Trophoblast cell (in vitro differentiated cells and primary cell): ENCODE measurements at regions not wholly inside any gene's neighbourhood (a gene's known extent, or its start where the extent isn't known, plus 50 kb on each side); places are given as distances from the start of the nearest gene placed in this dataset.

Experiments
- DNase-seq, 2 donors: peaks; one replicate each; pipeline ENCODE4 v3.0.0-alpha.2; 2016
- H2AFZ ChIP-seq: 2 replicates; pipeline ENCODE4 v1.6.1; 2013; ENCODE audit warnings: low read length, moderate library complexity, mild to moderate bottlenecking; ENCODE audit not compliant: insufficient read depth, poor library complexity
- H2AK5ac ChIP-seq: 2 replicates; pipeline ENCODE4 v1.6.1; 2013; ENCODE audit warnings: mild to moderate bottlenecking, low read length
- H2BK120ac ChIP-seq: 2 replicates; pipeline ENCODE4 v1.6.1; 2013; ENCODE audit warnings: low read length, mild to moderate bottlenecking, moderate library complexity; ENCODE audit not compliant: insufficient read depth, poor library complexity
- H2BK12ac ChIP-seq: 2 replicates; pipeline ENCODE4 v1.6.1; 2013; ENCODE audit warnings: mild to moderate bottlenecking, low read length, moderate library complexity
- H2BK5ac ChIP-seq: 2 replicates; pipeline ENCODE4 v1.6.1; 2013; ENCODE audit warnings: low read length, low read depth, moderate library complexity, mild to moderate bottlenecking; ENCODE audit not compliant: poor library complexity
- H3K14ac ChIP-seq: 2 replicates; pipeline ENCODE4 v1.6.1; 2013; ENCODE audit warnings: mild to moderate bottlenecking, low read length
- H3K18ac ChIP-seq: 2 replicates; pipeline ENCODE4 v1.6.1; 2013; ENCODE audit warnings: mild to moderate bottlenecking, low read length
- H3K23ac ChIP-seq: 2 replicates; pipeline ENCODE4 v1.6.1; 2013; ENCODE audit warnings: low read length
- H3K27ac ChIP-seq: 2 replicates; pipeline ENCODE4 v1.5.1; 2013; ENCODE audit warnings: low read depth, mild to moderate bottlenecking, inconsistent platforms, low read length, moderate library complexity
- H3K27me3 ChIP-seq: 2 replicates; pipeline ENCODE4 v1.6.1; 2013; ENCODE audit warnings: inconsistent platforms, mild to moderate bottlenecking, low read length, moderate library complexity; ENCODE audit not compliant: insufficient read depth
- H3K36me3 ChIP-seq, 2 experiments: 1 replicate in 1 of 2; 2 replicates in 1 of 2; pipeline ENCODE4 v1.6.1; 2013; ENCODE audit warnings: low read length in 2 of 2, mild to moderate bottlenecking in 2 of 2, moderate library complexity in 1 of 2; ENCODE audit not compliant: insufficient read depth in 2 of 2, control insufficient read depth in 1 of 2
- H3K4ac ChIP-seq: 2 replicates; pipeline ENCODE4 v1.6.1; 2013; ENCODE audit warnings: low read depth, mild to moderate bottlenecking, low read length, moderate library complexity
- H3K4me1 ChIP-seq, 2 experiments: 1 replicate in 1 of 2; 2 replicates in 1 of 2; pipeline ENCODE4 v1.6.1; 2013; ENCODE audit warnings: low read length in 2 of 2, mild to moderate bottlenecking in 2 of 2, moderate library complexity in 1 of 2; ENCODE audit not compliant: insufficient read depth in 2 of 2, control insufficient read depth in 1 of 2
- H3K4me2 ChIP-seq: 2 replicates; pipeline ENCODE4 v1.6.1; 2013; ENCODE audit warnings: inconsistent platforms, mild to moderate bottlenecking, low read length, moderate library complexity
- H3K4me3 ChIP-seq: 2 replicates; pipeline ENCODE4 v1.5.1; 2013; ENCODE audit warnings: mild to moderate bottlenecking, low read depth, low read length, inconsistent platforms
- H3K79me1 ChIP-seq: one replicate; pipeline ENCODE4 v1.6.1; 2013; ENCODE audit warnings: low read length
- H3K79me2 ChIP-seq: 2 replicates; pipeline ENCODE4 v1.6.1; 2013; ENCODE audit warnings: low read length, mild to moderate bottlenecking; ENCODE audit not compliant: control insufficient read depth, insufficient read depth, poor library complexity
- H3K9ac ChIP-seq: 2 replicates; pipeline ENCODE4 v1.6.1; 2013; ENCODE audit warnings: mild to moderate bottlenecking, low read length
- H3K9me3 ChIP-seq: 2 replicates; pipeline ENCODE4 v1.6.1; 2013; ENCODE audit warnings: low read depth, mild to moderate bottlenecking, control low read depth, inconsistent platforms, low read length; ENCODE audit not compliant: insufficient read depth
- H4K12ac ChIP-seq: 2 replicates; pipeline ENCODE4 v1.6.1; 2013; ENCODE audit warnings: low read depth, mild to moderate bottlenecking, low read length, moderate library complexity
- H4K8ac ChIP-seq: 2 replicates; pipeline ENCODE4 v1.6.1; 2013; ENCODE audit warnings: low read depth, mild to moderate bottlenecking, low read length, moderate library complexity
- H4K91ac ChIP-seq: one replicate; pipeline ENCODE4 v1.6.1; 2013; ENCODE audit warnings: low read depth, mild to moderate bottlenecking, low read length, moderate library complexity
- WGBS: extraction: QIAGEN DNeasy Blood & Tissue Kit; methylation state at CpG from one replicate; pipeline ENCODE4 v1.1.7; 2013; ENCODE audit warnings: missing lambda C conversion rate; ENCODE audit not compliant: insufficient read length, insufficient coverage; ENCODE audit errors: extremely low coverage; 5-methylcytosine and 5-hydroxymethylcytosine counted together

DNA sequence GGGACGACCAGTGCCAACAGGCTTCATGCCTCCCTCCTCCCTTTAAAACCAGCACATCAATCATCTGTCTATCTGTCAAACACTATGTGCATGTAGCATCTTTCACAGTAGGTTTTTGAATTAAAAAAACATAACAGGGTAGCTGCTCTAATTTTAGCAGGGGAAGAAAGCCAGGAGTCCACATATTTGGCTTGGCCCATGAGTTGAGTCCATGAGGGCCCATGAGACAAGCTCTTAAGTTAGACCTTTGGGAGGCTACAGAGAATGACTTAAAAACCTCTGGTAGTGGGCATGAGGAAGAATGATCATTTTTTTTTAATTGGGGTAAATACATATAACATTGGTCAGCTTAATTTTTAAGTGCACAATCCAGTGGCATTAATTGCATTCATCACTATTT lies 194.9 kb downstream of the UTRN start:
- Histone ChIP-seq H3K27ac (no peak overlapping the region), H3K4me3 (no peak overlapping the region), H3K4me1 (no peaks in the 10 kb centered on the region), H2BK120ac (no peak overlapping the region), H3K14ac (no peak overlapping the region), H2BK5ac (no peak overlapping the region), H3K79me2 (no peaks in the 10 kb centered on the region), H3K18ac (no peak overlapping the region), H3K4ac (no peak overlapping the region), H3K79me1 (no peaks in the 10 kb centered on the region), H2AK5ac (no peak overlapping the region), H4K91ac (no peak overlapping the region), H2BK12ac (no peak overlapping the region), H3K27me3 (no peaks in the 10 kb centered on the region), H4K12ac (no peak overlapping the region), H3K23ac (no peak overlapping the region), H3K36me3 (peaks cover 2% of the 10 kb centered on the region in 2 experiments), H3K9me3 (no peaks in the 10 kb centered on the region), H4K8ac (no peak overlapping the region), H3K4me2 (no peak overlapping the region), H2AFZ (no peak overlapping the region), H3K9ac (no peak overlapping the region)
- no peak for DNase-seq
- no CpG with 5 or more reads among the region's 1 CpG for WGBS

GRCh38 chr6:144480473-144480872 lies 195.3 kb downstream of the UTRN start:
- no peak overlapping the region for H3K4ac ChIP-seq
- no peak overlapping the region for H2AK5ac ChIP-seq
- no peak overlapping the region for H4K8ac ChIP-seq
- no peak for DNase-seq
- no peak overlapping the region for H2BK120ac ChIP-seq
- no peaks in the 10 kb centered on the region for H3K79me1 ChIP-seq
- no peak overlapping the region for H2BK12ac ChIP-seq
- no peak overlapping the region for H3K18ac ChIP-seq
- H3K14ac ChIP-seq: no peak overlapping the region
- H4K12ac ChIP-seq: no peak overlapping the region
- H3K4me2 ChIP-seq: no peak overlapping the region
- H3K4me3 ChIP-seq: no peak overlapping the region
- no peak overlapping the region for H3K27ac ChIP-seq
- H3K9ac ChIP-seq: no peak overlapping the region
- no peaks in the 10 kb centered on the region for H3K4me1 ChIP-seq
- H2BK5ac ChIP-seq: no peak overlapping the region
- no peaks in the 10 kb centered on the region for H3K27me3 ChIP-seq
- no peaks in the 10 kb centered on the region for H3K79me2 ChIP-seq
- no peak overlapping the region for H3K23ac ChIP-seq
- H4K91ac ChIP-seq: no peak overlapping the region
- no peak overlapping the region for H2AFZ ChIP-seq
- H3K9me3 ChIP-seq: no peaks in the 10 kb centered on the region
- WGBS: no CpG with 5 or more reads among the region's 5 CpGs
- H3K36me3 ChIP-seq: peaks cover 4 to 5% of the 10 kb centered on the region in 2 experiments

GRCh38 chr6:144481527-144481926 lies 196.4 kb downstream of the UTRN start:
- no peak overlapping the region for H3K18ac ChIP-seq
- H3K79me1 ChIP-seq: no peaks in the 10 kb centered on the region
- no peak overlapping the region for H3K4me2 ChIP-seq
- H3K79me2 ChIP-seq: no peaks in the 10 kb centered on the region
- no peak overlapping the region for H2BK12ac ChIP-seq
- no peak overlapping the region for H2AFZ ChIP-seq
- H3K27me3 ChIP-seq: no peaks in the 10 kb centered on the region
- H4K12ac ChIP-seq: no peak overlapping the region
- H4K91ac ChIP-seq: no peak overlapping the region
- WGBS: no CpG with 5 or more reads among the region's 6 CpGs
- H3K23ac ChIP-seq: no peak overlapping the region
- no peak overlapping the region for H4K8ac ChIP-seq
- no peak overlapping the region for H3K14ac ChIP-seq
- no peak for DNase-seq
- H3K9me3 ChIP-seq: no peaks in the 10 kb centered on the region
- H3K27ac ChIP-seq: no peak overlapping the region
- H2BK5ac ChIP-seq: no peak overlapping the region
- no peak overlapping the region for H3K4me3 ChIP-seq
- H2BK120ac ChIP-seq: no peak overlapping the region
- no peak overlapping the region for H3K9ac ChIP-seq
- H2AK5ac ChIP-seq: no peak overlapping the region
- no peaks in the 10 kb centered on the region for H3K4me1 ChIP-seq
- peaks cover 4 to 7% of the 10 kb centered on the region in 2 experiments for H3K36me3 ChIP-seq
- no peak overlapping the region for H3K4ac ChIP-seq

DNA sequence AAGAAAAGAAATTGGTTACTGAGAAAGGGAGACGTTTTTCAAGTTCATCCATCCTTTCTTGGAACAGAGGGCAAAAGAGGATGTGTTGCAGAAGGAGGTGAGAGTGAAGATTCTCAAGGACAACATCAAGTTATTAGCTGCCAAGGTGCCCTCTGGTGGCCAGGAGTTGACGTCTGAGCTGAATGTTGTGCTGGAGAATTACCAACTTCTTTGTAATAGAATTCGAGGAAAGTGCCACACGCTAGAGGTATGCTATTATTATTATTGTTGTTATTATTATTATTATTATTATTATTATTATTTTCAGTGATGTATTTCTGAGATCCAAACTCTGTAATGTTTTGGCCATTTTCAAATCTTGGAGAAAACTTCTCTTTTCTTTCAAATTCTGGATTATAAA lies 197.0 kb downstream of the UTRN start:
- Histone ChIP-seq H2AK5ac (no peak overlapping the region), H3K23ac (no peak overlapping the region), H4K8ac (no peak overlapping the region), H3K4me2 (no peak overlapping the region), H2AFZ (no peak overlapping the region), H3K79me2 (no peaks in the 10 kb centered on the region), H3K4ac (no peak overlapping the region), H2BK12ac (no peak overlapping the region), H3K27me3 (no peaks in the 10 kb centered on the region), H3K36me3 (peaks cover 4 to 7% of the 10 kb centered on the region in 2 experiments), H3K4me1 (no peaks in the 10 kb centered on the region), H3K18ac (no peak overlapping the region), H3K4me3 (no peak overlapping the region), H4K12ac (no peak overlapping the region), H3K9me3 (no peaks in the 10 kb centered on the region), H3K9ac (no peak overlapping the region), H4K91ac (no peak overlapping the region), H3K79me1 (no peaks in the 10 kb centered on the region), H3K27ac (no peak overlapping the region), H2BK120ac (no peak overlapping the region), H3K14ac (no peak overlapping the region), H2BK5ac (no peak overlapping the region)
- DNase-seq: peak; percentile 75 to 84
- no CpG with 5 or more reads among the region's 4 CpGs for WGBS
